Vagina (tissue), 2 donors: ENCODE measurements at regions not wholly inside any gene's neighbourhood (a gene's known extent, or its start where the extent isn't known, plus 50 kb on each side); places are given as distances from the start of the nearest gene placed in this dataset.

Experiments
- CTCF ChIP-seq, 3 experiments: fragments of 450-650 bp in 2 of 3; fragments of 200-600 bp in 1 of 3; sonication (generic) in 1 of 3; IDR thresholded peaks; one replicate each; pipeline ENCODE4 v1.5.1; 2017 to 2019; ENCODE audit warnings: antibody characterized with exemption in 3 of 3, mild to moderate bottlenecking in 2 of 3, moderate library complexity in 2 of 3
- POLR2A ChIP-seq, 2 donors: fragments of 450-650 bp; IDR thresholded peaks; one replicate each; pipeline ENCODE4 v1.6.1; 2017; ENCODE audit warnings: antibody characterized with exemption in 2 of 2, mild to moderate bottlenecking in 2 of 2, moderate library complexity in 2 of 2
- POLR2AphosphoS5 ChIP-seq, 2 donors: sonication (generic); formaldehyde crosslinking; IDR thresholded peaks; one replicate each; pipeline ENCODE4 v1.9.0; 2017; ENCODE audit warnings: antibody characterized with exemption in 2 of 2, mild to moderate bottlenecking in 2 of 2, low read depth in 1 of 2; ENCODE audit not compliant: insufficient read depth in 1 of 2

- no peak for TF ChIP-seq CTCF (IDR thresholded peaks at IDR 0.05)
- no peak for TF ChIP-seq POLR2AphosphoS5 (IDR thresholded peaks at IDR 0.05; ENCODE audit: insufficient read depth in 1 of 2, low read depth in 1 of 2)
- TF ChIP-seq POLR2A (IDR thresholded peaks at IDR 0.05) = no peak
Observed at GRCh38 chr22:49039625-49040024, 788.0 kb downstream of the BRD1 start.
